Testis (tissue), 2 donors: ENCODE measurements at regions not wholly inside any gene's neighbourhood (a gene's known extent, or its start where the extent isn't known, plus 50 kb on each side); places are given as distances from the start of the nearest gene placed in this dataset.

ENCODE experiments used
- POLR2A ChIP-seq: fragments of 450-650 bp; IDR thresholded peaks from one replicate; pipeline ENCODE4 v1.6.1; 2017; ENCODE audit warnings: antibody characterized with exemption, mild to moderate bottlenecking, moderate library complexity
- TF ChIP-seq, protein P1 (sequence below), 3 experiments: fragments of 450-650 bp in 2 of 3; fragments of 200-600 bp in 1 of 3; sonication (generic) in 1 of 3; IDR thresholded peaks; one replicate each; pipeline ENCODE4 v1.5.1; 2016 to 2019; ENCODE audit warnings: antibody characterized with exemption in 3 of 3, mild to moderate bottlenecking in 2 of 3, moderate library complexity in 1 of 3

DNA sequence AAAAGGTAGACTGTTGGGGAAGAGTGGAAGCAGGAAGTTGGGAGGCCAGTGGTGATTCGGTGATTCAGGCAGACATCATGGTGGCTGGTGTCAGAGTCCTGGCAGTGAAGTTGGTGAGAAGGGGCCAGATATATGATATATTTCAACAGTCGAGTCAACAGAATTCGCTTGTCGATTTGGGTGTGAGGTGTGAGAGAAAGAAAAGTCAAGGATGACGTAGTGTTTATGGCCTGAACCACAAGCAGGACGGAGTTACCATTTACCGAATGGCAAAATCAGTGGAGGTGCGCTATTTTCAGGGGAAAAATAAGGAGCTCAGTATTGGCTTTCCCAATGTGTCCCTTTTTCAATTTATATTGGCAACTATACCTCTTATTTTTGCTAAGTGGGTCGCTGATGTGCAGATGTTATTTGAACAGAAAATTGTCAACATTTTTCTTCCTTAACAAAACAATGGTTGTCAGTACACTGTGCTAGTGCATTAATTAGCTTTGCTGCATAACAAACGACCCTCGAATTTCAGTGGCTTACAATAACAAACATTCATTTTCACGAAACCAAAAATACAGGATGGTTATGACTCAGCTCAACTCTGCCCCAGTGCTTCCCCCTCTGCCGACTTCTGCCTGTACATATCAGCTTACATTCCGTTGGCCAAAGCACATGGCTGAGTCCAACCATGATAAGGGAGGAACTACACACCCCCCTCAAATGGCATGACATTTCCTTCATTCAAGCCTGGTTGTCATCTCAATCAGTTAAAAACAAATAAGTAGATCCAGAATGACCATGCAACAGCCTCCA lies 255.0 kb upstream of the ZFP64 start:
- TF ChIP-seq, protein P1, sequence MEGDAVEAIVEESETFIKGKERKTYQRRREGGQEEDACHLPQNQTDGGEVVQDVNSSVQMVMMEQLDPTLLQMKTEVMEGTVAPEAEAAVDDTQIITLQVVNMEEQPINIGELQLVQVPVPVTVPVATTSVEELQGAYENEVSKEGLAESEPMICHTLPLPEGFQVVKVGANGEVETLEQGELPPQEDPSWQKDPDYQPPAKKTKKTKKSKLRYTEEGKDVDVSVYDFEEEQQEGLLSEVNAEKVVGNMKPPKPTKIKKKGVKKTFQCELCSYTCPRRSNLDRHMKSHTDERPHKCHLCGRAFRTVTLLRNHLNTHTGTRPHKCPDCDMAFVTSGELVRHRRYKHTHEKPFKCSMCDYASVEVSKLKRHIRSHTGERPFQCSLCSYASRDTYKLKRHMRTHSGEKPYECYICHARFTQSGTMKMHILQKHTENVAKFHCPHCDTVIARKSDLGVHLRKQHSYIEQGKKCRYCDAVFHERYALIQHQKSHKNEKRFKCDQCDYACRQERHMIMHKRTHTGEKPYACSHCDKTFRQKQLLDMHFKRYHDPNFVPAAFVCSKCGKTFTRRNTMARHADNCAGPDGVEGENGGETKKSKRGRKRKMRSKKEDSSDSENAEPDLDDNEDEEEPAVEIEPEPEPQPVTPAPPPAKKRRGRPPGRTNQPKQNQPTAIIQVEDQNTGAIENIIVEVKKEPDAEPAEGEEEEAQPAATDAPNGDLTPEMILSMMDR (IDR thresholded peaks at IDR 0.05), result no peak
- TF ChIP-seq POLR2A, result no peak
